ENCODE measurements at regions not wholly inside any gene's neighbourhood (a gene's known extent, or its start where the extent isn't known, plus 50 kb on each side); places are given as distances from the start of the nearest gene placed in this dataset.

DNA sequence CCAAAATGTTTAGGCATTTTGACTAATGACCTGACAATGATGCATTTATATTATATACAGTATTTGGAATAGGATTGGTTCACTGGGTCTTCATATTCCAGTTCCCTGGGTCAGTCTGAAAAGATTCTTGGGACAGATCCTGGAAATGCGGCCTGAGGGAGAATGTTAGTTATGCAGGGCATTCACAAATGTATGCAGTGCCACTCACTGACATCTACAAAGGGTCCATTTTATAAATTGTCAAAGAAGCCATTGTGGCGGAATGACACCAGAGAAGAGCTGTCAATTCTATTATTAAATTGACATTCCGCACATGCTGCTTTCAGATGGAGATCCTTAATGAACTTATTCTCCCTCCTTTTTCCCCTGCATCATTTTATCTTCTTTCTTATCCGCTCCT, 176.6 kb downstream of the VGLL3 start:
- no peak for TF ChIP-seq EZH2phosphoT487 (IDR thresholded peaks at IDR 0.05; ENCODE audit: insufficient read depth, low read depth)
- TF ChIP-seq EZH2 (IDR thresholded peaks at IDR 0.05; ENCODE audit: insufficient read depth, poor library complexity, severe bottlenecking) = no peak

All from GM23248 (cell line).